ENCODE measurements at regions not wholly inside any gene's neighbourhood (a gene's known extent, or its start where the extent isn't known, plus 50 kb on each side); places are given as distances from the start of the nearest gene placed in this dataset.

- TF ChIP-seq POLR2A (IDR thresholded peaks at IDR 0.05), result no peak
- no peak for TF ChIP-seq CTCF (IDR thresholded peaks at IDR 0.05)
- TF ChIP-seq POLR2AphosphoS5 (IDR thresholded peaks at IDR 0.05), result no peak
These were observed 833.7 kb downstream of the ROBO2 start for GRCh38 chr3:77873598-77873997.

All from upper lobe of left lung (tissue), 4 donors.